ENCODE measurements at regions not wholly inside any gene's neighbourhood (a gene's known extent, or its start where the extent isn't known, plus 50 kb on each side); places are given as distances from the start of the nearest gene placed in this dataset.

- no peaks in the 10 kb centered on the region for H3K36me3 ChIP-seq (ENCODE audit: control insufficient read depth in 2 of 2, insufficient read depth in 1 of 2, low read length in 2 of 2)
- no peak overlapping the region for H3K27ac ChIP-seq (ENCODE audit: extremely low read depth, low read depth, low read length)
- no peaks in the 10 kb centered on the region for H3K9me3 ChIP-seq (ENCODE audit: control insufficient read depth, insufficient read depth, low read depth, low read length)
- no peaks in the 10 kb centered on the region for H3K4me1 ChIP-seq (ENCODE audit: control insufficient read depth, insufficient read depth, low read length)
- H3K4me3 ChIP-seq (ENCODE audit: low read depth, low read length), result no peak overlapping the region
- TF ChIP-seq ZNF518A (tag by site-specific recombination; conservative IDR thresholded peaks at IDR 0.05; ENCODE audit: low read depth) (no peak), ZNF423 (tag by site-specific recombination; IDR thresholded peaks at IDR 0.05) (no peak), ZNF768 (tag by site-specific recombination; IDR thresholded peaks at IDR 0.05) (no peak), ZNF324 (tag by site-specific recombination; IDR thresholded peaks at IDR 0.05) (no peak), ZNF221 (tag by site-specific recombination; IDR thresholded peaks at IDR 0.05; ENCODE audit: borderline replicate concordance) (no peak), INSM2 (tag by site-specific recombination; IDR thresholded peaks at IDR 0.05) (no peak), WT1 (tag by site-specific recombination; IDR thresholded peaks at IDR 0.05) (no peak), HOXD13 (CRISPR knock-in tag; IDR thresholded peaks at IDR 0.05; ENCODE audit: borderline replicate concordance) (no peak), YY1 (tag by site-specific recombination; IDR thresholded peaks at IDR 0.05) (no peak), ZNF155 (tag by site-specific recombination; IDR thresholded peaks at IDR 0.05) (no peak), ZSCAN23 (tag by site-specific recombination; IDR thresholded peaks at IDR 0.05) (no peak), ZFP37 (tag by site-specific recombination; IDR thresholded peaks at IDR 0.05) (no peak), ZNF843 (tag by site-specific recombination; IDR thresholded peaks at IDR 0.05) (no peak), ZNF701 (tag by site-specific recombination; IDR thresholded peaks at IDR 0.05) (no peak), ZNF623 (tag by site-specific recombination; IDR thresholded peaks at IDR 0.05) (no peak)
- ChIA-PET POLR2A (no interaction called here), CTCF (no interaction called here)
These were observed 88.9 kb upstream of the PRR16 start for GRCh38 chr5:120375248-120375647.

GRCh38 chr5:120380644-120381043 is 83.5 kb upstream of the PRR16 start:
- H3K9me3 ChIP-seq (ENCODE audit: control insufficient read depth, insufficient read depth, low read depth, low read length), result no peaks in the 10 kb centered on the region
- POLR2A ChIA-PET, result no interaction called here
- H3K4me1 ChIP-seq (ENCODE audit: control insufficient read depth, insufficient read depth, low read length), result no peaks in the 10 kb centered on the region
- no peak overlapping the region for H3K27ac ChIP-seq (ENCODE audit: extremely low read depth, low read depth, low read length)
- no peak for TF ChIP-seq ZNF792 (tag by site-specific recombination; IDR thresholded peaks at IDR 0.05)
- TF ChIP-seq ZNF10 (tag by site-specific recombination; IDR thresholded peaks at IDR 0.05), result no peak
- TF ChIP-seq PRDM6 (tag by site-specific recombination; IDR thresholded peaks at IDR 0.05), result no peak
- no peak for TF ChIP-seq ZNF776 (tag by site-specific recombination; IDR thresholded peaks at IDR 0.05; ENCODE audit: borderline replicate concordance)
- H3K4me3 ChIP-seq (ENCODE audit: low read depth, low read length), result no peak overlapping the region
- CTCF ChIA-PET, result no interaction called here
- H3K36me3 ChIP-seq (ENCODE audit: control insufficient read depth in 2 of 2, insufficient read depth in 1 of 2, low read length in 2 of 2), result no peaks in the 10 kb centered on the region

Data from HEK293 (cell line).